ENCODE measurements at regions not wholly inside any gene's neighbourhood (a gene's known extent, or its start where the extent isn't known, plus 50 kb on each side); places are given as distances from the start of the nearest gene placed in this dataset.
"Not testable (repeated sequence)": the region's sequence is repeated elsewhere in the genome, so short reads cannot be mapped to it uniquely, and the experiment has no call there.

- not testable (repeated sequence) for FAIRE-seq; DNase-seq (ENCODE audit: insufficient read length, low spot score)
These were observed 435.2 kb downstream of the ZNF479 start for GRCh38 chr7:56697058-56697457.

- DNase-seq (ENCODE audit: insufficient read length, low spot score) = no peak
- peak; percentile 75 for FAIRE-seq
- no peak for TF ChIP-seq POLR2A (IDR thresholded peaks at IDR 0.05; ENCODE audit: low read depth, low read length)
These were observed 445.9 kb downstream of the ZNF479 start for GRCh38 chr7:56686276-56686859.

GRCh38 chr7:56639173-56639746 is 493.0 kb downstream of the ZNF479 start:
- FAIRE-seq = no peak
- no peak for TF ChIP-seq POLR2A (IDR thresholded peaks at IDR 0.05; ENCODE audit: low read depth, low read length)
- no peak for DNase-seq (ENCODE audit: insufficient read length, low spot score)

- FAIRE-seq (no peak), DNase-seq (ENCODE audit: insufficient read length, low spot score) (no peak)
- TF ChIP-seq POLR2A (IDR thresholded peaks at IDR 0.05; ENCODE audit: low read depth, low read length) = no peak
These were observed 493.7 kb upstream of the NUPR2 start for GRCh38 chr7:56609852-56610355.

- no peak for DNase-seq (ENCODE audit: insufficient read length, low spot score)
- no peak for FAIRE-seq
- TF ChIP-seq POLR2A (IDR thresholded peaks at IDR 0.05; ENCODE audit: low read depth, low read length) = no peak
These were observed 488.9 kb upstream of the NUPR2 start for GRCh38 chr7:56605146-56605545.

GRCh38 chr7:56578612-56579011 is 462.4 kb upstream of the NUPR2 start:
- no peak for TF ChIP-seq POLR2A (IDR thresholded peaks at IDR 0.05; ENCODE audit: low read depth, low read length)
- no peak for DNase-seq (ENCODE audit: insufficient read length, low spot score)
- no peak for FAIRE-seq

GRCh38 chr7:56570968-56571367 is 454.8 kb upstream of the NUPR2 start:
- no peak for DNase-seq (ENCODE audit: insufficient read length, low spot score)
- no peak for FAIRE-seq
- TF ChIP-seq POLR2A (IDR thresholded peaks at IDR 0.05; ENCODE audit: low read depth, low read length) = no peak

- FAIRE-seq = no peak
These were observed 422.6 kb upstream of the NUPR2 start for GRCh38 chr7:56538541-56539429.

GRCh38 chr7:56537952-56538351 is 421.7 kb upstream of the NUPR2 start:
- DNase-seq (ENCODE audit: insufficient read length, low spot score) (no peak), FAIRE-seq (no peak)
- TF ChIP-seq POLR2A (IDR thresholded peaks at IDR 0.05; ENCODE audit: low read depth, low read length) = no peak

More at GRCh38 chr7:56538541-56539429, 422.6 kb upstream of the NUPR2 start:
- TF ChIP-seq POLR2A (IDR thresholded peaks at IDR 0.05; ENCODE audit: low read depth, low read length) = no peak
- DNase-seq (ENCODE audit: insufficient read length, low spot score) = no peak

- TF ChIP-seq POLR2A (IDR thresholded peaks at IDR 0.05; ENCODE audit: low read depth, low read length) = no peak
- FAIRE-seq = no peak
- no peak for DNase-seq (ENCODE audit: insufficient read length, low spot score)
These were observed 421.3 kb upstream of the NUPR2 start for GRCh38 chr7:56537477-56537876.

- TF ChIP-seq POLR2A (IDR thresholded peaks at IDR 0.05; ENCODE audit: low read depth, low read length) = no peak
- FAIRE-seq (no peak), DNase-seq (ENCODE audit: insufficient read length, low spot score) (no peak)
These were observed 378.9 kb upstream of the NUPR2 start for GRCh38 chr7:56495165-56495564.

GRCh38 chr7:56493704-56494450 is 377.7 kb upstream of the NUPR2 start:
- DNase-seq (ENCODE audit: insufficient read length, low spot score) = no peak
- TF ChIP-seq POLR2A (IDR thresholded peaks at IDR 0.05; ENCODE audit: low read depth, low read length) = no peak
- no peak for FAIRE-seq

- FAIRE-seq = no peak
- TF ChIP-seq POLR2A (IDR thresholded peaks at IDR 0.05; ENCODE audit: low read depth, low read length) = no peak
- no peak for DNase-seq (ENCODE audit: insufficient read length, low spot score)
These were observed 377.0 kb upstream of the NUPR2 start for GRCh38 chr7:56493196-56493595.

Measured in H54 (cell line).